SU-DHL-6 (cell line): ENCODE measurements at regions not wholly inside any gene's neighbourhood (a gene's known extent, or its start where the extent isn't known, plus 50 kb on each side); places are given as distances from the start of the nearest gene placed in this dataset.

Source experiments
- H2AFZ ChIP-seq: fragments of 200-600 bp; sonication (generic); 2 replicates; pipeline ENCODE4 v1.6.1; 2014; ENCODE audit warnings: low read depth, mild to moderate bottlenecking, moderate library complexity, mixed read lengths, antibody characterized with exemption, low read length; ENCODE audit not compliant: severe bottlenecking
- H3F3A ChIP-seq: fragments of 200-600 bp; shearing (Covaris generic); 2 replicates; pipeline ENCODE4 v1.6.0; 2016; ENCODE audit warnings: antibody characterized with exemption, mild to moderate bottlenecking; ENCODE audit not compliant: insufficient read depth
- H3K27ac ChIP-seq: fragments of 200-600 bp; sonication (generic); 2 replicates; pipeline ENCODE4 v1.5.1; 2016; ENCODE audit warnings: low read depth, mild to moderate bottlenecking, low read length, moderate library complexity, mixed read lengths
- H3K27me3 ChIP-seq: fragments of 200-600 bp; sonication (generic), shearing (Covaris generic); 2 replicates; pipeline ENCODE4 v1.6.0; 2014; ENCODE audit warnings: mild to moderate bottlenecking, low read length
- H3K36me3 ChIP-seq: fragments of 200-600 bp; sonication (generic); 2 replicates; pipeline ENCODE4 v1.6.1; 2014; ENCODE audit warnings: mild to moderate bottlenecking, low read length, mixed read lengths
- H3K4me2 ChIP-seq: fragments of 300-600, 200-600 bp; shearing (Covaris generic), sonication (generic); 2 replicates; pipeline ENCODE4 v1.6.0; 2014; ENCODE audit warnings: low read length, low read depth, mild to moderate bottlenecking; ENCODE audit not compliant: poor library complexity, severe bottlenecking
- H3K4me3 ChIP-seq: fragments of 200-600 bp; sonication (generic); 2 replicates; pipeline ENCODE4 v1.5.1; 2014; ENCODE audit warnings: antibody characterized with exemption, low read length, mild to moderate bottlenecking, mixed read lengths; ENCODE audit not compliant: insufficient read depth, poor library complexity, severe bottlenecking
- H3K79me2 ChIP-seq: fragments of 200-600 bp; sonication (generic); 2 replicates; pipeline ENCODE4 v1.6.1; 2014; ENCODE audit warnings: mild to moderate bottlenecking, low read length, moderate library complexity; ENCODE audit not compliant: insufficient read depth
- H3K9ac ChIP-seq: fragments of 200-600 bp; sonication (generic); 2 replicates; pipeline ENCODE4 v1.7.0; 2014; ENCODE audit warnings: mild to moderate bottlenecking, low read length
- H3K9me2 ChIP-seq: fragments of 200-600 bp; sonication (generic); replicated peaks from 2 replicates; pipeline ENCODE4 v1.6.1; 2014; ENCODE audit warnings: low read length; ENCODE audit not compliant: insufficient read depth
- H3K9me3 ChIP-seq: fragments of 200-600 bp; sonication (generic); 2 replicates; pipeline ENCODE4 v1.6.1; 2014; ENCODE audit warnings: low read length, mixed read lengths; ENCODE audit not compliant: insufficient read depth
- H4K20me1 ChIP-seq: fragments of 200-600 bp; sonication (generic); 2 replicates; pipeline ENCODE4 v1.6.1; 2014; ENCODE audit warnings: low read depth, mild to moderate bottlenecking, antibody characterized with exemption, low read length, moderate library complexity, mixed read lengths
- CTCF ChIP-seq: fragments of 200-600 bp; sonication (generic); IDR thresholded peaks from one replicate; pipeline ENCODE4 v1.5.1; 2017; ENCODE audit warnings: antibody characterized with exemption, mild to moderate bottlenecking, low read length, moderate library complexity; ENCODE audit not compliant: insufficient read depth, poor library complexity, severe bottlenecking
- EZH2phosphoT487 ChIP-seq: fragments of 200-600 bp; sonication (generic), shearing (Covaris generic); conservative IDR thresholded peaks from 2 replicates; pipeline ENCODE4 v1.6.1; 2018; ENCODE audit warnings: mild to moderate bottlenecking, antibody characterized with exemption, low read length, moderate library complexity, mixed read lengths

- H3K79me2 ChIP-seq: no peaks in the 10 kb centered on the region
- H3K27ac ChIP-seq: no peak overlapping the region
- H3K36me3 ChIP-seq: no peaks in the 10 kb centered on the region
- H3K9me3 ChIP-seq: no peaks in the 10 kb centered on the region
- no peaks in the 10 kb centered on the region for H3K27me3 ChIP-seq
- H3K9ac ChIP-seq: no peak overlapping the region
- TF ChIP-seq EZH2phosphoT487 (no peak), CTCF (no peak)
- no peak overlapping the region for H2AFZ ChIP-seq
- H3K4me3 ChIP-seq: no peak overlapping the region
- no peaks in the 10 kb centered on the region for H3F3A ChIP-seq
- H4K20me1 ChIP-seq: no peaks in the 10 kb centered on the region
- no peak overlapping the region for H3K4me2 ChIP-seq
- H3K9me2 ChIP-seq: no peaks in the 10 kb centered on the region
These were observed 135.8 kb downstream of the SYF2 start for GRCh38 chr1:25096307-25097150.

DNA sequence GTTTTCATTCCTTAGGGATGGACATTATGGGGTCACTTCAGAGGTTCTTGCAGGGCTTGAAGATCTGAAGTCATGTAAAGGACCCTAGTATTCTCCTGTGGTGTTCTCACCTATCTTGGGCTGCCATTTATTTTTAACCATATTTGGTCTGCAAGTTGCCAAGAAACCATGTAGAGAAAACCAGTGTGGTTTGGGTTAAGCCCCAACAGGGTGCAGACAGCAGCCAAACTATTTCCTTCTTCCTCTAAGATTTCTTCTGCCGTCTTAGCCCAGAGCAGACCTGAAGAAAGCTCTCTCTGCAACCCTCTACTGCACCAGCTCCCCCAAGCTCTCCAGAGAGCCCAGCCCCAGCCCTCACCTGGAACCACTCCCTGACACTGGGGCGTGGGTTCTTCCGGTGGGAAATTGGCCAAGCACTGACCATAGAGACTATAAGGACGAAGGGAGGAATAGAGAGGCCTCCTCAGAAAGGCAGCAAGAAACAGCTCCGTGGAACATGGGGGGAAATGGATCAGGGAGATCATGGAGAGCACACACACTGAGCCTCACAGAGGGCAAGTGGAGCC is 136.6 kb downstream of the SYF2 start:
- no peaks in the 10 kb centered on the region for H3K36me3 ChIP-seq
- H3K9ac ChIP-seq: no peak overlapping the region
- H3K4me3 ChIP-seq: no peak overlapping the region
- TF ChIP-seq CTCF: no peak
- no peak for TF ChIP-seq EZH2phosphoT487
- no peaks in the 10 kb centered on the region for H4K20me1 ChIP-seq
- no peaks in the 10 kb centered on the region for H3K79me2 ChIP-seq
- H3F3A ChIP-seq: no peaks in the 10 kb centered on the region
- H3K9me2 ChIP-seq: no peaks in the 10 kb centered on the region
- H3K4me2 ChIP-seq: no peak overlapping the region
- no peak overlapping the region for H3K27ac ChIP-seq
- H2AFZ ChIP-seq: no peak overlapping the region
- no peaks in the 10 kb centered on the region for H3K9me3 ChIP-seq
- no peaks in the 10 kb centered on the region for H3K27me3 ChIP-seq

DNA sequence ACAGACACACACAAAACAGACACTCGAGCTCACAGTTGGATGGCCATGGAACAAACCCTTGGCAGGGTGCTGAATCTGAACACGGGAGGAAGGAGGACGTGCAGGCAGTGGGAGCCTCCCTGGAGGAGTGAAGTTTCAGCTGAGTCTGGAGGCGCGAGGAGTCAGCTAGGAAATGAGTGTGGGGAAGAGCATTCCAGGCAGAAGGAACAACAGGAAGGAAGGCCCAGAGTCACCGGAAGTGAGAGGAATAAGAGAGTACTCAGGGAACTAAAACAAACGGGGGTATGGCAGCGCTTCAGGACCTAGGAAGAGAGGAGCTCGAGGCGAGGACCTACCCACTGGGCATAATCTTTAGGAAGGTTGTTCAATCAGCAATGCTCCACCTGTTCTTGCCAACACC is 137.3 kb downstream of the SYF2 start:
- Histone ChIP-seq H3K9me3 (no peaks in the 10 kb centered on the region), H3K4me3 (no peak overlapping the region), H3K36me3 (no peaks in the 10 kb centered on the region), H3K79me2 (no peaks in the 10 kb centered on the region), H3K9me2 (no peaks in the 10 kb centered on the region), H2AFZ (no peak overlapping the region), H3K9ac (no peak overlapping the region), H3F3A (no peaks in the 10 kb centered on the region), H3K27me3 (no peaks in the 10 kb centered on the region), H3K4me2 (no peak overlapping the region), H3K27ac (no peak overlapping the region), H4K20me1 (no peaks in the 10 kb centered on the region)
- no peak for TF ChIP-seq CTCF
- no peak for TF ChIP-seq EZH2phosphoT487
